ENCODE measurements at regions not wholly inside any gene's neighbourhood (a gene's known extent, or its start where the extent isn't known, plus 50 kb on each side); places are given as distances from the start of the nearest gene placed in this dataset.

GRCh38 chr11:109026891-109027489 is 362.1 kb downstream of the DDX10 start:
- no peak for DNase-seq (ENCODE audit: low read depth, low spot score)

GRCh38 chr11:109027851-109028250 is 363.0 kb downstream of the DDX10 start:
- WGBS (ENCODE audit: insufficient coverage, insufficient read length): no CpG with 5 or more reads among the region's 2 CpGs
- no peak overlapping the region for H3K4me3 ChIP-seq (ENCODE audit: low read length)
- H3K36me3 ChIP-seq (ENCODE audit: control insufficient read depth, insufficient read depth, low read length): no peaks in the 10 kb centered on the region
- no peaks in the 10 kb centered on the region for H3K9me3 ChIP-seq (ENCODE audit: control insufficient read depth, insufficient read depth, low read length)
- H3K27ac ChIP-seq (ENCODE audit: low read length): no peak overlapping the region
- no peaks in the 10 kb centered on the region for H3K4me1 ChIP-seq (ENCODE audit: control insufficient read depth, insufficient read depth, low read length)
- no peaks in the 10 kb centered on the region for H3K27me3 ChIP-seq (ENCODE audit: control insufficient read depth, insufficient read depth, low read length)
- DNase-seq (ENCODE audit: low read depth, low spot score): no peak

More at GRCh38 chr11:109026891-109027489, 362.1 kb downstream of the DDX10 start:
- Histone ChIP-seq H3K27ac (ENCODE audit: low read length) (no peak overlapping the region), H3K4me1 (ENCODE audit: control insufficient read depth, insufficient read depth, low read length) (no peaks in the 10 kb centered on the region), H3K4me3 (ENCODE audit: low read length) (no peak overlapping the region), H3K36me3 (ENCODE audit: control insufficient read depth, insufficient read depth, low read length) (no peaks in the 10 kb centered on the region), H3K27me3 (ENCODE audit: control insufficient read depth, insufficient read depth, low read length) (no peaks in the 10 kb centered on the region), H3K9me3 (ENCODE audit: control insufficient read depth, insufficient read depth, low read length) (no peaks in the 10 kb centered on the region)
- no CpG with 5 or more reads among the region's 1 CpG for WGBS (ENCODE audit: insufficient coverage, insufficient read length)

- no peak for DNase-seq (ENCODE audit: low read depth, low spot score)
- no peaks in the 10 kb centered on the region for H3K27me3 ChIP-seq (ENCODE audit: control insufficient read depth, insufficient read depth, low read length)
- no peaks in the 10 kb centered on the region for H3K4me1 ChIP-seq (ENCODE audit: control insufficient read depth, insufficient read depth, low read length)
- H3K27ac ChIP-seq (ENCODE audit: low read length): no peak overlapping the region
- H3K36me3 ChIP-seq (ENCODE audit: control insufficient read depth, insufficient read depth, low read length): no peaks in the 10 kb centered on the region
- no CpG with 5 or more reads among the region's 5 CpGs for WGBS (ENCODE audit: insufficient coverage, insufficient read length)
- H3K9me3 ChIP-seq (ENCODE audit: control insufficient read depth, insufficient read depth, low read length): no peaks in the 10 kb centered on the region
- no peak overlapping the region for H3K4me3 ChIP-seq (ENCODE audit: low read length)
Observed at GRCh38 chr11:109029927-109030326, 365.1 kb downstream of the DDX10 start.

GRCh38 chr11:109033627-109034338 is 368.9 kb downstream of the DDX10 start:
- no peak for DNase-seq (ENCODE audit: low read depth, low spot score)
- no peaks in the 10 kb centered on the region for H3K4me1 ChIP-seq (ENCODE audit: control insufficient read depth, insufficient read depth, low read length)

GRCh38 chr11:109034339-109034696 is 369.4 kb downstream of the DDX10 start:
- Histone ChIP-seq H3K4me3 (ENCODE audit: low read length) (no peak overlapping the region), H3K27ac (ENCODE audit: low read length) (no peak overlapping the region), H3K27me3 (ENCODE audit: control insufficient read depth, insufficient read depth, low read length) (no peaks in the 10 kb centered on the region), H3K9me3 (ENCODE audit: control insufficient read depth, insufficient read depth, low read length) (no peaks in the 10 kb centered on the region), H3K36me3 (ENCODE audit: control insufficient read depth, insufficient read depth, low read length) (no peaks in the 10 kb centered on the region), H3K4me1 (ENCODE audit: control insufficient read depth, insufficient read depth, low read length) (no peaks in the 10 kb centered on the region)
- DNase-seq (ENCODE audit: low read depth, low spot score): no peak
- no CpG with 5 or more reads among the region's 1 CpG for WGBS (ENCODE audit: insufficient coverage, insufficient read length)

More at GRCh38 chr11:109033627-109034338, 368.9 kb downstream of the DDX10 start:
- H3K36me3 ChIP-seq (ENCODE audit: control insufficient read depth, insufficient read depth, low read length): no peaks in the 10 kb centered on the region
- H3K27ac ChIP-seq (ENCODE audit: low read length): no peak overlapping the region
- H3K4me3 ChIP-seq (ENCODE audit: low read length): no peak overlapping the region
- WGBS (ENCODE audit: insufficient coverage, insufficient read length): no CpG with 5 or more reads among the region's 2 CpGs
- H3K9me3 ChIP-seq (ENCODE audit: control insufficient read depth, insufficient read depth, low read length): no peaks in the 10 kb centered on the region
- no peaks in the 10 kb centered on the region for H3K27me3 ChIP-seq (ENCODE audit: control insufficient read depth, insufficient read depth, low read length)

GRCh38 chr11:109035284-109035683 is 370.4 kb downstream of the DDX10 start:
- no peak for DNase-seq (ENCODE audit: low read depth, low spot score)
- no peak overlapping the region for H3K27ac ChIP-seq (ENCODE audit: low read length)
- no peaks in the 10 kb centered on the region for H3K36me3 ChIP-seq (ENCODE audit: control insufficient read depth, insufficient read depth, low read length)
- no CpG with 5 or more reads among the region's 1 CpG for WGBS (ENCODE audit: insufficient coverage, insufficient read length)
- H3K9me3 ChIP-seq (ENCODE audit: control insufficient read depth, insufficient read depth, low read length): no peaks in the 10 kb centered on the region
- H3K4me1 ChIP-seq (ENCODE audit: control insufficient read depth, insufficient read depth, low read length): no peaks in the 10 kb centered on the region
- H3K4me3 ChIP-seq (ENCODE audit: low read length): no peak overlapping the region
- no peaks in the 10 kb centered on the region for H3K27me3 ChIP-seq (ENCODE audit: control insufficient read depth, insufficient read depth, low read length)

GRCh38 chr11:109036011-109036410 is 371.1 kb downstream of the DDX10 start:
- H3K27ac ChIP-seq (ENCODE audit: low read length): no peak overlapping the region
- no peak overlapping the region for H3K4me3 ChIP-seq (ENCODE audit: low read length)
- no peaks in the 10 kb centered on the region for H3K9me3 ChIP-seq (ENCODE audit: control insufficient read depth, insufficient read depth, low read length)
- H3K4me1 ChIP-seq (ENCODE audit: control insufficient read depth, insufficient read depth, low read length): no peaks in the 10 kb centered on the region
- H3K27me3 ChIP-seq (ENCODE audit: control insufficient read depth, insufficient read depth, low read length): no peaks in the 10 kb centered on the region
- WGBS (ENCODE audit: insufficient coverage, insufficient read length): no CpG with 5 or more reads among the region's 2 CpGs
- no peaks in the 10 kb centered on the region for H3K36me3 ChIP-seq (ENCODE audit: control insufficient read depth, insufficient read depth, low read length)
- no peak for DNase-seq (ENCODE audit: low read depth, low spot score)

GRCh38 chr11:109037856-109038780 is 373.2 kb downstream of the DDX10 start:
- no peaks in the 10 kb centered on the region for H3K27me3 ChIP-seq (ENCODE audit: control insufficient read depth, insufficient read depth, low read length)
- no peak overlapping the region for H3K27ac ChIP-seq (ENCODE audit: low read length)
- no peaks in the 10 kb centered on the region for H3K36me3 ChIP-seq (ENCODE audit: control insufficient read depth, insufficient read depth, low read length)
- DNase-seq (ENCODE audit: low read depth, low spot score): no peak
- H3K9me3 ChIP-seq (ENCODE audit: control insufficient read depth, insufficient read depth, low read length): no peaks in the 10 kb centered on the region
- H3K4me3 ChIP-seq (ENCODE audit: low read length): no peak overlapping the region
- no CpG with 5 or more reads among the region's 3 CpGs for WGBS (ENCODE audit: insufficient coverage, insufficient read length)
- H3K4me1 ChIP-seq (ENCODE audit: control insufficient read depth, insufficient read depth, low read length): no peaks in the 10 kb centered on the region

GRCh38 chr11:109039611-109040010 is 374.7 kb downstream of the DDX10 start:
- Histone ChIP-seq H3K4me1 (ENCODE audit: control insufficient read depth, insufficient read depth, low read length) (no peaks in the 10 kb centered on the region), H3K9me3 (ENCODE audit: control insufficient read depth, insufficient read depth, low read length) (no peaks in the 10 kb centered on the region), H3K27me3 (ENCODE audit: control insufficient read depth, insufficient read depth, low read length) (no peaks in the 10 kb centered on the region), H3K27ac (ENCODE audit: low read length) (no peak overlapping the region), H3K36me3 (ENCODE audit: control insufficient read depth, insufficient read depth, low read length) (no peaks in the 10 kb centered on the region), H3K4me3 (ENCODE audit: low read length) (no peak overlapping the region)
- no CpG with 5 or more reads among the region's 2 CpGs for WGBS (ENCODE audit: insufficient coverage, insufficient read length)
- DNase-seq (ENCODE audit: low read depth, low spot score): no peak

- WGBS (ENCODE audit: insufficient coverage, insufficient read length): no CpG with 5 or more reads among the region's 3 CpGs
- Histone ChIP-seq H3K36me3 (ENCODE audit: control insufficient read depth, insufficient read depth, low read length) (no peaks in the 10 kb centered on the region), H3K4me1 (ENCODE audit: control insufficient read depth, insufficient read depth, low read length) (no peaks in the 10 kb centered on the region), H3K27ac (ENCODE audit: low read length) (no peak overlapping the region), H3K27me3 (ENCODE audit: control insufficient read depth, insufficient read depth, low read length) (no peaks in the 10 kb centered on the region), H3K4me3 (ENCODE audit: low read length) (no peak overlapping the region), H3K9me3 (ENCODE audit: control insufficient read depth, insufficient read depth, low read length) (no peaks in the 10 kb centered on the region)
- peak; percentile 39 for DNase-seq (ENCODE audit: low read depth, low spot score)
Observed at GRCh38 chr11:109040303-109040702, 375.4 kb downstream of the DDX10 start.

All from iPS DF 6.9 (cell line).